Endothelial cell (in vitro differentiated cells): ENCODE measurements at regions not wholly inside any gene's neighbourhood (a gene's known extent, or its start where the extent isn't known, plus 50 kb on each side); places are given as distances from the start of the nearest gene placed in this dataset.
"Not testable (repeated sequence)": the region's sequence is repeated elsewhere in the genome, so short reads cannot be mapped to it uniquely, and the experiment has no call there.

Source experiments
- DNase-seq: peaks from one replicate; pipeline ENCODE4 v3.0.0; 2021; ENCODE audit warnings: low spot score
- H3K27ac Mint-ChIP-seq: one replicate; pipeline ENCODE4 v1.8.0; 2021; ENCODE audit warnings: mixed read lengths, inconsistent platforms; ENCODE audit not compliant: unreplicated experiment
- H3K27me3 Mint-ChIP-seq: one replicate; pipeline ENCODE4 v1.8.0; 2021; ENCODE audit warnings: mild to moderate bottlenecking, moderate library complexity, mixed read lengths, inconsistent platforms; ENCODE audit not compliant: unreplicated experiment
- H3K36me3 Mint-ChIP-seq: one replicate; pipeline ENCODE4 v1.8.0; 2021; ENCODE audit warnings: mild to moderate bottlenecking, low read depth, mixed read lengths, inconsistent platforms; ENCODE audit not compliant: unreplicated experiment
- H3K4me1 Mint-ChIP-seq: one replicate; pipeline ENCODE4 v1.8.0; 2021; ENCODE audit warnings: mild to moderate bottlenecking, mixed read lengths, inconsistent platforms; ENCODE audit not compliant: unreplicated experiment
- H3K4me3 Mint-ChIP-seq: one replicate; pipeline ENCODE4 v1.8.0; 2021; ENCODE audit warnings: mild to moderate bottlenecking, mixed read lengths, inconsistent platforms; ENCODE audit not compliant: unreplicated experiment
- H3K9me3 Mint-ChIP-seq: one replicate; pipeline ENCODE4 v1.8.0; 2021; ENCODE audit warnings: mixed read lengths, inconsistent platforms; ENCODE audit not compliant: unreplicated experiment
- CTCF ChIP-seq: fragments of 200-600 bp; sonication (generic); IDR thresholded peaks from one replicate; pipeline ENCODE4 v1.5.0; 2021; ENCODE audit warnings: antibody characterized with exemption; ENCODE audit not compliant: unreplicated experiment

GRCh38 chr6:66499851-66500250 lies 792.8 kb upstream of the EYS start:
- H3K27ac Mint-ChIP-seq: no peak overlapping the region
- no peak for DNase-seq
- H3K27me3 Mint-ChIP-seq: no peaks in the 10 kb centered on the region
- no peak overlapping the region for H3K4me3 Mint-ChIP-seq
- H3K9me3 Mint-ChIP-seq: no peaks in the 10 kb centered on the region
- no peak for TF ChIP-seq CTCF
- H3K4me1 Mint-ChIP-seq: no peaks in the 10 kb centered on the region
- no peaks in the 10 kb centered on the region for H3K36me3 Mint-ChIP-seq

GRCh38 chr6:66496659-66497058 lies 789.6 kb upstream of the EYS start:
- H3K36me3 Mint-ChIP-seq: no peaks in the 10 kb centered on the region
- peak; percentile 65 for TF ChIP-seq CTCF
- H3K27ac Mint-ChIP-seq: no peak overlapping the region
- DNase-seq: peak; percentile 22
- no peaks in the 10 kb centered on the region for H3K4me1 Mint-ChIP-seq
- H3K9me3 Mint-ChIP-seq: no peaks in the 10 kb centered on the region
- H3K27me3 Mint-ChIP-seq: no peaks in the 10 kb centered on the region
- no peak overlapping the region for H3K4me3 Mint-ChIP-seq

GRCh38 chr6:66494643-66495042 lies 787.6 kb upstream of the EYS start:
- not testable (repeated sequence) for H3K9me3 Mint-ChIP-seq, H3K27me3 Mint-ChIP-seq, DNase-seq, H3K4me1 Mint-ChIP-seq, H3K36me3 Mint-ChIP-seq, H3K27ac Mint-ChIP-seq, H3K4me3 Mint-ChIP-seq

GRCh38 chr6:66489269-66489987 lies 782.4 kb upstream of the EYS start:
- H3K27me3 Mint-ChIP-seq: no peaks in the 10 kb centered on the region
- no peaks in the 10 kb centered on the region for H3K4me1 Mint-ChIP-seq
- H3K36me3 Mint-ChIP-seq: no peaks in the 10 kb centered on the region
- no peak for TF ChIP-seq CTCF
- DNase-seq: no peak
- H3K9me3 Mint-ChIP-seq: no peaks in the 10 kb centered on the region
- no peak overlapping the region for H3K4me3 Mint-ChIP-seq
- no peak overlapping the region for H3K27ac Mint-ChIP-seq

GRCh38 chr6:66481216-66481615 lies 774.2 kb upstream of the EYS start:
- H3K27ac Mint-ChIP-seq: no peak overlapping the region
- no peak for TF ChIP-seq CTCF
- no peaks in the 10 kb centered on the region for H3K36me3 Mint-ChIP-seq
- H3K4me3 Mint-ChIP-seq: no peak overlapping the region
- H3K9me3 Mint-ChIP-seq: no peaks in the 10 kb centered on the region
- no peaks in the 10 kb centered on the region for H3K4me1 Mint-ChIP-seq
- no peak for DNase-seq
- H3K27me3 Mint-ChIP-seq: peaks cover 5% of the 10 kb centered on the region
